ENCODE measurements at regions not wholly inside any gene's neighbourhood (a gene's known extent, or its start where the extent isn't known, plus 50 kb on each side); places are given as distances from the start of the nearest gene placed in this dataset.

GRCh38 chr4:31156221-31156620, 436.1 kb downstream of the PCDH7 start:
- TF ChIP-seq CTCF (IDR thresholded peaks at IDR 0.05) (no peak), ZFX (IDR thresholded peaks at IDR 0.05; ENCODE audit: borderline replicate concordance) (no peak)

GRCh38 chr4:31160146-31160545, 440.0 kb downstream of the PCDH7 start:
- TF ChIP-seq ZFX (IDR thresholded peaks at IDR 0.05; ENCODE audit: borderline replicate concordance) (no peak), CTCF (IDR thresholded peaks at IDR 0.05) (no peak)
- H3K27ac ChIP-seq, result no peak overlapping the region

More at GRCh38 chr4:31156221-31156620, 436.1 kb downstream of the PCDH7 start:
- no peak overlapping the region for H3K27ac ChIP-seq

GRCh38 chr4:31169846-31170245, 449.7 kb downstream of the PCDH7 start:
- no peak overlapping the region for H3K27ac ChIP-seq
- TF ChIP-seq ZFX (IDR thresholded peaks at IDR 0.05; ENCODE audit: borderline replicate concordance) (no peak), CTCF (IDR thresholded peaks at IDR 0.05) (no peak)

- no peak overlapping the region for H3K27ac ChIP-seq
- no peak for TF ChIP-seq ZFX (IDR thresholded peaks at IDR 0.05; ENCODE audit: borderline replicate concordance)
- TF ChIP-seq CTCF (IDR thresholded peaks at IDR 0.05), result no peak
These were observed 451.2 kb downstream of the PCDH7 start for GRCh38 chr4:31171362-31171761.

- H3K27ac ChIP-seq, result no peak overlapping the region
- no peak for TF ChIP-seq ZFX (IDR thresholded peaks at IDR 0.05; ENCODE audit: borderline replicate concordance)
- no peak for TF ChIP-seq CTCF (IDR thresholded peaks at IDR 0.05)
These were observed 455.2 kb downstream of the PCDH7 start for GRCh38 chr4:31175242-31175910.

- H3K27ac ChIP-seq, result no peak overlapping the region
- TF ChIP-seq ZFX (IDR thresholded peaks at IDR 0.05; ENCODE audit: borderline replicate concordance) (no peak), CTCF (IDR thresholded peaks at IDR 0.05) (no peak)
These were observed 463.1 kb downstream of the PCDH7 start for GRCh38 chr4:31183256-31183655.

GRCh38 chr4:31185014-31185585, 464.9 kb downstream of the PCDH7 start:
- no peak for TF ChIP-seq ZFX (IDR thresholded peaks at IDR 0.05; ENCODE audit: borderline replicate concordance)
- TF ChIP-seq CTCF (IDR thresholded peaks at IDR 0.05), result no peak
- H3K27ac ChIP-seq, result no peak overlapping the region

Measured in 22Rv1 (cell line).